Ishikawa (cell line): ENCODE measurements at regions not wholly inside any gene's neighbourhood (a gene's known extent, or its start where the extent isn't known, plus 50 kb on each side); places are given as distances from the start of the nearest gene placed in this dataset.

Source experiments
- CEBPB ChIP-seq: IDR thresholded peaks from 2 replicates; pipeline ENCODE4 v1.6.1; 2012
- CREB1 ChIP-seq: IDR thresholded peaks from 2 replicates; pipeline ENCODE4 v1.6.1; 2012; ENCODE audit warnings: low read depth
- EGR1 ChIP-seq: IDR thresholded peaks from 2 replicates; pipeline ENCODE4 v1.6.1; 2012
- EP300 ChIP-seq: IDR thresholded peaks from 2 replicates; pipeline ENCODE4 v1.6.1; 2012; ENCODE audit warnings: borderline replicate concordance
- FOXM1 ChIP-seq: IDR thresholded peaks from 2 replicates; pipeline ENCODE4 v1.6.1; 2012; ENCODE audit warnings: low read depth, borderline replicate concordance
- NFIC ChIP-seq: IDR thresholded peaks from 2 replicates; pipeline ENCODE4 v1.6.1; 2012
- RAD21 ChIP-seq: IDR thresholded peaks from 2 replicates; pipeline ENCODE4 v1.6.1; 2012; ENCODE audit warnings: low read depth
- REST ChIP-seq: IDR thresholded peaks from 2 replicates; pipeline ENCODE4 v1.6.1; 2012; ENCODE audit warnings: low read depth, mild to moderate bottlenecking
- TAF1 ChIP-seq: IDR thresholded peaks from 2 replicates; pipeline ENCODE4 v1.6.1; 2012; ENCODE audit warnings: low read depth, mild to moderate bottlenecking
- TCF12 ChIP-seq: IDR thresholded peaks from 2 replicates; pipeline ENCODE4 v1.6.1; 2012; ENCODE audit warnings: low read depth
- TEAD4 ChIP-seq: IDR thresholded peaks from 2 replicates; pipeline ENCODE4 v1.6.1; 2012
- YY1 ChIP-seq: IDR thresholded peaks from 2 replicates; pipeline ENCODE4 v1.6.1; 2012; ENCODE audit warnings: low read depth
- ZBTB7A ChIP-seq: IDR thresholded peaks from 2 replicates; pipeline ENCODE4 v1.6.1; 2012; ENCODE audit warnings: low read depth
- TF ChIP-seq, protein P1 (sequence below): IDR thresholded peaks from 2 replicates; pipeline ENCODE4 v1.6.1; 2012
- TF ChIP-seq, protein P2 (sequence below): IDR thresholded peaks from 2 replicates; pipeline ENCODE4 v1.6.1; 2012

GRCh38 chr10:2659660-2660209 lies 407.6 kb upstream of the PFKP start:
- TF ChIP-seq, protein P1, sequence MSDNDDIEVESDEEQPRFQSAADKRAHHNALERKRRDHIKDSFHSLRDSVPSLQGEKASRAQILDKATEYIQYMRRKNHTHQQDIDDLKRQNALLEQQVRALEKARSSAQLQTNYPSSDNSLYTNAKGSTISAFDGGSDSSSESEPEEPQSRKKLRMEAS = no peak
- no peak for TF ChIP-seq FOXM1

DNA sequence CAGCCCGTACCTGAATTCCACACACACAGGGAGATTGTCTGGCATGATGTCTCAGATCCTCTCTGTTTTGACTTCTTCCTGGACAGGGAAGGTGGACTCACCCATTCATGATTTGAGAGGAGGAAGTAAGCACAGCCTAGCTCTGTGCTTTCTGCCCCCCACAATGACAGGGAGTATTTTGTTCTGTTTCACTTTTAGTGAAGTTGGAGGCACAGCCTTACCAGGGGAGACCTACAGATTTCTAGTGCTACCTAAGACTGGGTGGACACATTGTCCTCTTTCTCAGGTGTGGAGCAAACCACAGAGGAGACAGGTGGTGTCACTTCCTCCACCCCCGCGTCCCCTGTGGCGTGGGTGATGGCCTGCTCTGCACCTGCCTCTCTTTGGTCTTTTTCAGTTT lies 408.6 kb upstream of the PFKP start:
- TF ChIP-seq RAD21 (no peak), TAF1 (no peak), TCF12 (no peak), CREB1 (no peak), ZBTB7A (no peak), YY1 (no peak), REST (no peak), CEBPB (no peak), EP300 (no peak), FOXM1 (no peak), NFIC (no peak), EGR1 (no peak), TEAD4 (no peak)
- TF ChIP-seq, protein P1 = no peak
- TF ChIP-seq, protein P2, sequence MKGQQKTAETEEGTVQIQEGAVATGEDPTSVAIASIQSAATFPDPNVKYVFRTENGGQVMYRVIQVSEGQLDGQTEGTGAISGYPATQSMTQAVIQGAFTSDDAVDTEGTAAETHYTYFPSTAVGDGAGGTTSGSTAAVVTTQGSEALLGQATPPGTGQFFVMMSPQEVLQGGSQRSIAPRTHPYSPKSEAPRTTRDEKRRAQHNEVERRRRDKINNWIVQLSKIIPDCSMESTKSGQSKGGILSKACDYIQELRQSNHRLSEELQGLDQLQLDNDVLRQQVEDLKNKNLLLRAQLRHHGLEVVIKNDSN = no peak

DNA sequence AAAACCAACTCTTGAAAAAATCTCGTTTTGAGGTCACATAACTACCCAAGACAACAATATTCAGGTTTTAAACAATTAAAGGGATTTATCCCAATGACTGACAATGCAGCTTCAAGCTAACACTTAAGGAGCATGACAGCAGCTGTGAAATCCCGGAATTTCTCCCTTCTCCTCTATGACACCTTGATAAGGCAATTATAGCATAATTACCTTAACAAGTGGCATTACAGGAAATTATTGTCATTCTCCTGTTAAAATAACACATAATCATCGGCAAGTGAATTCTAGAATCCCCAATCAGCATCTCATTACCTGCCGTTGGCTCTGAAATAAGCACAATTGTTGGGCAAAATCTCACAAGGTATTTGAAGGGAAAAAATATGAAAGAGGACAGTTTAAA lies 417.0 kb upstream of the PFKP start:
- TF ChIP-seq EGR1 (no peak), TCF12 (no peak)

GRCh38 chr10:2641028-2641427 lies 426.3 kb upstream of the PFKP start:
- TF ChIP-seq EP300 = no peak
- TF ChIP-seq REST = no peak
- no peak for TF ChIP-seq ZBTB7A
- TF ChIP-seq TAF1 = no peak
- TF ChIP-seq YY1 = no peak
- TF ChIP-seq RAD21 = no peak
- TF ChIP-seq, protein P2 = no peak
- no peak for TF ChIP-seq TEAD4
- no peak for TF ChIP-seq FOXM1
- TF ChIP-seq TCF12 = no peak
- no peak for TF ChIP-seq CREB1
- no peak for TF ChIP-seq EGR1
- TF ChIP-seq, protein P1 = no peak
- TF ChIP-seq CEBPB = no peak
- TF ChIP-seq NFIC = no peak

GRCh38 chr10:2633630-2634029 lies 433.7 kb upstream of the PFKP start:
- TF ChIP-seq, protein P2 = no peak
- TF ChIP-seq RAD21 (no peak), ZBTB7A (no peak), EGR1 (no peak), CEBPB (no peak), REST (no peak), CREB1 (no peak), EP300 (no peak), NFIC (no peak)
- TF ChIP-seq, protein P1 = no peak
